ENCODE measurements at regions not wholly inside any gene's neighbourhood (a gene's known extent, or its start where the extent isn't known, plus 50 kb on each side); places are given as distances from the start of the nearest gene placed in this dataset.
A peak's percentile ranks its signal among the peaks of the same experiment; 100 is the strongest.

DNA sequence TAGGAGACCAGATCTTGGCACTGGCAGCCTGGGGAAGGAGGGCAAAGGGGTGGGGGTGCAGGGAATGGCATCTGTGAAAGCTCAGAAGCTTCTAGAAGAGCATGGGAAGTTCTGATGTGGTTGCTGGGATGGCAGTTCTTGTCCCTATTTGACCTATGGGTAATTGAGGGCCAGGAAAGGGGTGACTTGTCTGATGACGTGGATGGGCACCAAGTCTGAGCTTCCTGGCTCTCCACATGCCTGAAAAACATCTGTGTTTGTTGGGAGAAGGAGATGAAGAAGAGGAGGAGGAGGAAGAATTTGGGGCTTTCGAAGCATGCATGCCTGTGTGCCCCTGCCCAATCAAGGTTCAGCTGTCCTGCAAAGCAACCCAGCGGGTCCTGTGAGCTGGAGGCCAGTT, 158.8 kb downstream of the SMAD6 start:
- H3K27ac Mint-ChIP-seq: no peak overlapping the region
- H3K79me1 ChIP-seq (ENCODE audit: insufficient read depth, low read depth, low read length, poor library complexity, severe bottlenecking): no peaks in the 10 kb centered on the region
- H3K23me2 ChIP-seq (ENCODE audit: insufficient read length, low read depth, low read length, poor library complexity, severe bottlenecking): no peaks in the 10 kb centered on the region
- peak; percentile 14 for DNase-seq
- H3K14ac ChIP-seq (ENCODE audit: insufficient read depth, low read length): no peak overlapping the region
- H3K27ac ChIP-seq (ENCODE audit: insufficient read length, low read depth, low read length): no peak overlapping the region
- H3K36me3 Mint-ChIP-seq (ENCODE audit: insufficient read depth in 1 of 3, low read depth in 3 of 3): no peaks in the 10 kb centered on the region
- H4K8ac ChIP-seq (replicated peaks; ENCODE audit: insufficient read length, low read depth, low read length): no peak overlapping the region
- no peaks in the 10 kb centered on the region for H3K9me3 ChIP-seq (ENCODE audit: control insufficient read depth, low read depth, low read length)
- H3K4me1 ChIP-seq (ENCODE audit: insufficient read depth, low read length): no peaks in the 10 kb centered on the region
- H3K9ac ChIP-seq (ENCODE audit: extremely low read depth, insufficient read length, low read length): no peak overlapping the region
- H4K20me1 ChIP-seq (ENCODE audit: control insufficient read depth, insufficient read depth, insufficient read length): no peaks in the 10 kb centered on the region
- no peak overlapping the region for H4K5ac ChIP-seq (ENCODE audit: insufficient read length, low read depth, low read length)
- TF ChIP-seq, protein P1, sequence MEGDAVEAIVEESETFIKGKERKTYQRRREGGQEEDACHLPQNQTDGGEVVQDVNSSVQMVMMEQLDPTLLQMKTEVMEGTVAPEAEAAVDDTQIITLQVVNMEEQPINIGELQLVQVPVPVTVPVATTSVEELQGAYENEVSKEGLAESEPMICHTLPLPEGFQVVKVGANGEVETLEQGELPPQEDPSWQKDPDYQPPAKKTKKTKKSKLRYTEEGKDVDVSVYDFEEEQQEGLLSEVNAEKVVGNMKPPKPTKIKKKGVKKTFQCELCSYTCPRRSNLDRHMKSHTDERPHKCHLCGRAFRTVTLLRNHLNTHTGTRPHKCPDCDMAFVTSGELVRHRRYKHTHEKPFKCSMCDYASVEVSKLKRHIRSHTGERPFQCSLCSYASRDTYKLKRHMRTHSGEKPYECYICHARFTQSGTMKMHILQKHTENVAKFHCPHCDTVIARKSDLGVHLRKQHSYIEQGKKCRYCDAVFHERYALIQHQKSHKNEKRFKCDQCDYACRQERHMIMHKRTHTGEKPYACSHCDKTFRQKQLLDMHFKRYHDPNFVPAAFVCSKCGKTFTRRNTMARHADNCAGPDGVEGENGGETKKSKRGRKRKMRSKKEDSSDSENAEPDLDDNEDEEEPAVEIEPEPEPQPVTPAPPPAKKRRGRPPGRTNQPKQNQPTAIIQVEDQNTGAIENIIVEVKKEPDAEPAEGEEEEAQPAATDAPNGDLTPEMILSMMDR (conservative IDR thresholded peaks at IDR 0.05): no peak
- H2BK5ac ChIP-seq (ENCODE audit: insufficient read length, low read length): no peak overlapping the region
- H3K27me3 Mint-ChIP-seq (ENCODE audit: low read depth): no peaks in the 10 kb centered on the region
- no peak overlapping the region for H3K23ac ChIP-seq (ENCODE audit: insufficient read length, low read depth, low read length)
- no peaks in the 10 kb centered on the region for H3K27me3 ChIP-seq (ENCODE audit: insufficient read depth, low read length)
- no peak overlapping the region for H3K56ac ChIP-seq (ENCODE audit: insufficient read length, low read depth, low read length)
- H3K4me1 Mint-ChIP-seq: peaks cover 7 to 10% of the 10 kb centered on the region in 2 experiments
- H3T11ph ChIP-seq (ENCODE audit: low read length): no peak overlapping the region
- no peak overlapping the region for H3K4ac ChIP-seq (ENCODE audit: low read depth, low read length)
- no peak overlapping the region for H3K18ac ChIP-seq (ENCODE audit: insufficient read length, low read depth, low read length)
- no peaks in the 10 kb centered on the region for H3K9me3 Mint-ChIP-seq
- no peak overlapping the region for H4K91ac ChIP-seq (ENCODE audit: insufficient read length, low read depth, low read length)
- no peak overlapping the region for H2AFZ ChIP-seq (ENCODE audit: low read length)
- no peak overlapping the region for H2BK120ac ChIP-seq (ENCODE audit: low read depth, low read length, poor library complexity, severe bottlenecking)
- H3K79me2 ChIP-seq (ENCODE audit: insufficient read depth, low read length): no peaks in the 10 kb centered on the region
- H2BK12ac ChIP-seq (ENCODE audit: insufficient read length, low read depth, low read length): no peak overlapping the region
- no CpG with 5 or more reads among the region's 3 CpGs for WGBS (ENCODE audit: extremely low coverage, insufficient read length, low lambda C conversion rate)
- no peak overlapping the region for H3K4me3 Mint-ChIP-seq
- H3K4me2 ChIP-seq (ENCODE audit: insufficient read depth, insufficient read length, low read length): no peak overlapping the region
- no peak overlapping the region for H2BK15ac ChIP-seq (ENCODE audit: low read depth, low read length)
- no peak overlapping the region for H2AK5ac ChIP-seq (ENCODE audit: insufficient read length, low read length)
- H2BK20ac ChIP-seq (ENCODE audit: low read depth, low read length, poor library complexity, severe bottlenecking): no peak overlapping the region

Data from H9 (cell line).